ENCODE measurements at regions not wholly inside any gene's neighbourhood (a gene's known extent, or its start where the extent isn't known, plus 50 kb on each side); places are given as distances from the start of the nearest gene placed in this dataset.

DNA sequence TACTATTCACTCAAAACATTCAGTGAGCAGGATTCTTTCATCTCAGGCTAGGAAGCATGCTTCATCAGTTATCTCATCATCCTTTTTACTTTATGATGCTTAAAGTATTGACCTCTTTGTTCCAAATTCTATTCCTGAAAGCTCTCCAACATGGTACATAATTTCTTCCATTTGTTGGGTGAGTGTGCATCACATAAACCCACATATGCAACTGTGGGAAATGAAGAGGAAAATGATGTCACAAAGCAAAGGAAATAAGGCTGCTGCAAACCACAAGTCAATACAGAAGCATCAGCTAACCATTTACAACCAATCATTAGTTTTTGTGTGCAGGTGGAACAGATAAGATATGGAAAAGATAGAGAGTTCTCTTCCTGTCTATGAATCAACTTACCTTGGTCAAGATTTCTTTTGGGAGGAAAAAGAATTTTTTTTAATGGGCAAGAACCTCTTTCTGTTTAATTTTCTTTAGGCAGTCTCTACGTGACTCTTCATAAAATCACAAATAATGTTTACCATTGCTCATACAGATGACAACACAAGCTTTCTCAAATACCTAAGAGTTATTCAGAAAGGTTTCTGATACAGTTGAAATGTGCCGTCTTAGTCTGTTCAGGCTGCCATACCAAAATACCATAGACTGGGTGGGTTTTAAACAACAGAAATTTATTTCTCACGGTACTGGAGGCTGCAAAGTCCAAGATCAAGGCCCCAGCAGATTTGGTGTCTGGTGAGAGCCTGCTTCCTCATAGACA lies 259.9 kb downstream of the ADGRG6 start:
- no peak for DNase-seq (ENCODE audit: low read depth)

DNA sequence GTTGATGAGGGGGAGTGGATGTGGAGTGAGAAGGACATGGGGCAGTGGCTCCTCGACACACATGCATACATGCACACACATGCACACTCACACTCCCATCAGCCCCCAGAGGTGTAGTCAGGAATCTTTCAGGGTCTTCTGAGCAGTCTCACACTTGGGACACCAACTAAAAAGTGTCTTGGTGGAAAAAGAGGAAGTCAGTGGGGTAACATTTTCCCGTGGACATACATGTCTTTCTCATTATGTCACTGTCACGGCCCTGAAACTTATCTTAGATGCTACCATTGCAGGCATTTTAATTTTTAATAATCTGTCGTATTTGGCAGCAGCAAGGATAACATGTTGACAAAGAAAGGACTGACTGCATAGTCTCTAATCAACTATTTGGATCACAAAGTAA lies 261.1 kb downstream of the ADGRG6 start:
- DNase-seq (ENCODE audit: low read depth): no peak

DNA sequence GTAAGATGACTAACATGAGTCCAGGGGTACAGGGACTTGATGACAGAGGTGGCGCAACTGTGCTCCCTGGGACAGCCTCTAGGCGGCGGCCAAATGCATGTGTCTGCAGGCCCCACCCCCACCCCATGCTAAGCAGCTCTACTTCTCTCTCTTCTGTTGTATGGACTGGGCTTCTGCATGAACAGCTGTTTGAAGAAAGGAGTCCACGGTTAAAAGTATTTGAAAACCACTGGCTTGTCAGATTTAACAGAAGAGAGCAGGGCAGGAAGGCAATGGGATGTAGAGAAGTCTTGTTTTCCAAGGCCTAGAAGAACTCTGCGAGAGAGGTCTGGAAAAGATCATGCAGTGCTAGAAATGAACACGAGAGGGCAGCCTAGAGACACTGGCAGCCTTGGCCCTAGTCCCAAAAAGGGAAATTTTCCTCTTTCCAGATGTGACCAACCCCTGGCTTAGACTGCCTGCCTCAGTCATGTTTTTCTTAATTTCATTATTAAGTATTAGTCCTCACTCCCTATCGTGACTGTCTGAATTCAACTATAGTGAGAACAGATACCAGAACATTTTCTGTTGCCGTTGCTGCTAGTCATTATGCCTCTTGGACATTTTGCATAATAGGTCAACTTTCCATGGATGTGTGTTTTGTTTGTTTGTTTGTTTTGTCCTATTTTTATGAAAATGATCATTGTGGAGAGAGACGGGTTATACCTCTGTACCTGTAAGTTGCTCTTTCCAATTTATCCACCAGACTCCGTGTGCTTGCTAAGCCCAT lies 265.0 kb downstream of the ADGRG6 start:
- DNase-seq (ENCODE audit: low read depth): peak; percentile 28

GRCh38 chr6:142567461-142567860 lies 265.7 kb downstream of the ADGRG6 start:
- DNase-seq (ENCODE audit: low read depth): no peak

DNA sequence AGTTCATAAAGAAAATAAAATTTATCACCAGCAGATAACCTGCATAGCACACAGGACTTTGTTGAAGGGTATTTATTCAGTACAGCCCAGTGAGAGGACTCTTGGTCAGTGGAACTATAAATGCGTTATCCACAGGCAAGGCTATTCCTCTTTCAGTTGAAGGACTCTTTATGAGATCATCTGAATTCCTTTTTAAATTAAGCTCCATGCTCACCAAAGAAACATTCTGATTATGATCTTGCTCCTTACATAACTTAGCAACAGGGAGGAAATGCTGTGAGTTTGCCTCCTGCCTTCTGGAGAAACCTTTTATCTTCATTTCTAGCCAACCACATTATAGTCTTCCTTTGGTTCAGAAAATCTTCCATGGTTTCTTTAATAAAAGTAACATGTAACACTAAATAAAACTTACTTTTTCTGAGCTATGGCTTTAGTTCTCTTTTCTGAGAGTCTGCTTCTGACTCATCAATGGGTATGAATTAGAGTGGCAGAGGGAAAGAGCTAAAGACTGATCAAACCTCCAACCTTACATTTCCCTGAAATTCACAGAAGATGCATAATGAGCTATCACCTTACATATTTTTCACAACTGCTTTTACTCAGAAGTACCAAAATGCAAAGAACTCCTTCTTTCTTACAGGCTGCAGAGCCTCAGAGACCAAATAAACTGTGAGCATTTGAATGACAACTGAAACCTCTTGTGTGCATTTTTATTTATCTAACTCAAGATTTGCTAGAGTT lies 267.2 kb downstream of the ADGRG6 start:
- peak; percentile 46 for DNase-seq (ENCODE audit: low read depth)

DNA sequence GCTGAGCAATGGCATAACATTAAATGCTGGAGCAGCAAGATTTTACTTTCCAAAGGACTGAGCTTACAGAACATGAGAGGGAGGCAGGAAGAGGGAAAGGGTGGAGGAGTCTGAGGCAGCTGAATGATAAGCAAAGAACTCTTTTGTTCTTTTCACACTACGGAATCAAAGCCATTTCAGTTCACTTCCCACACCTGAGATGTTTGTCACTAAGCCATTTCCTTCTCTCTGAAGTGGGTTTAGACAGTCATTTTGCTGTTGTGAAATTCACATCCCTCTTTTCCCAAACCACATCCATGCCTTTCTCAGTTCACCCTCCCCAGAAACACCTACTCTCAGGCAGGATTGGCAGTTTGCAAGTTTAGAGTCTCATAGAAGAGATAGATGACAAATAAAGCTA lies 267.9 kb downstream of the ADGRG6 start:
- DNase-seq (ENCODE audit: low read depth): no peak

- peak; percentile 25 for DNase-seq (ENCODE audit: low read depth)
Observed at GRCh38 chr6:142570221-142570671, 268.4 kb downstream of the ADGRG6 start.

GRCh38 chr6:142592876-142593275 lies 291.1 kb downstream of the ADGRG6 start:
- DNase-seq (ENCODE audit: low read depth): no peak

DNA sequence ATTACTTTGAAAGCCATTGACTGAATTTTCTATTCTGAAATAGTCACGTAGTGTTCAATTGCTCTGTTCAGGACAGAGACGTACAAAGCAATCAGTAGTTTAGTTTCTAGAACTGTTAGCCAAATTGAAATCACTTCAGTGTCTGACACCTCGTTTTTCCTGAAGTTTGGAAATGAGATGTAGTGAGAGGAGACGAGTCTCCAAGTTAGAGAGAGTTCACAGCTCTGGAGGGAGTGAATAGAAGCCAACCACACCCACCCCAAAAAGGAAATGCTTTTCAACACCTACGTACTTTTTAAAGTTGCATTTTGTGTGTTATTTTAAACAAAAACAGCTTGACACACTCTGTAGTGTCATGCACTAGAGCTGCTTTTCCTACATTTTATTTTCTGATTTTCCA lies 296.0 kb downstream of the ADGRG6 start:
- DNase-seq (ENCODE audit: low read depth): no peak

DNA sequence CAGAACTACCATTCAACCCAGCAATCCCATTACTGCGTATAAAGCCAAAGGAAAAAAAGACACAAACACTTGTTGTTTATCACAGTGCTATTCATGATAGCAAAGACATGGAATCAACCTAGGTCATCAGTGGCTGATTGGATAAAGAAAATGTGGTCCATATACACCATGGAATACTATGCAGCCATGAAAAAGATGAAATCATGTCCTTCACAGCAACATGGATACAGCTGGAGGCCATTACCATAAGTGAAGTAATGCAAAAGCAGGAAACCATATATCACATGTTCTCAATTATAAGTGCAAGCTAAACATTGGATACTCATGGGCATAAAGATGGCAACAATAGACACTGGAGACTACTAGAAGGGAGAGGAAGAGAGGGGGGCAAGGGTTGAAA lies 299.6 kb downstream of the ADGRG6 start:
- DNase-seq (ENCODE audit: low read depth): no peak

DNA sequence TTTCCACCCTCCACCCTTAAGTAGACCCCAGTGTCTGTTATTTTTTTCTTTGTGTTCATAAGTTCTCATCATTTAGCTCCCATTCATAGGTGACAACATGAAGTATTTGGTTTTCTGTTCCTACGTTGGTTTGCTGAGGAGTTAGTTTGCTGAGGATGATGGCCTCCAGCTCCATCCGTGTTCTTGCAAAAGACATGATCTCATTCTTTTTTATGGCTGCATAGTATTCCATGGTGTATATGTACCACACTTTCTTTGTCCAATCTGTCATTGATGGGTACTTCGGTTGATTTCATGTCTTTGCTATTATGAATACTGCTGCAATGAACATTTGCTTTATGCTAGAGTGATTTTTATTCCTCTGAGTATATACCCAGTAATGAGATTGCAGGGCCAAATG lies 301.2 kb downstream of the ADGRG6 start:
- DNase-seq (ENCODE audit: low read depth): no peak

- peak; percentile 50 for DNase-seq (ENCODE audit: low read depth)
Observed at GRCh38 chr6:142605922-142606485, 304.2 kb downstream of the ADGRG6 start.

DNA sequence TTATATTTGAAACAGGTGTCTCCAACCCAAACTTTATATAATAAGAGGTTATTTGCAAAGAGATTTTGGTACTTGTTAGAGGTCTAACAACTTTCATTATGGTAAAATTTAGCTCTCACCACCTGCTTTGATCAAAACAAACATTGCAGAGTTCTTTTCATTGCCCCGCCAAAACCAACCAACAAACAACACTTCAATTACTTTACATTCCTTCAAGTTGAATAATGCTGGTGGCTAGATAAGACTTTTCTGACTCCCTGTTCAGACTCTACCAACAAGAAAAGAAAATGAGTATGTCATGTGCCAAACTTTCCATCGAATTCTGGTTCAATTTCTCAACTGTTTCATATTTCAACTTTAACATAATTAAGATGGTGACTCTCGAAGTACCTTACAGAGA lies 311.1 kb downstream of the ADGRG6 start:
- no peak for DNase-seq (ENCODE audit: low read depth)

GRCh38 chr6:142613981-142614380 lies 312.2 kb downstream of the ADGRG6 start:
- no peak for DNase-seq (ENCODE audit: low read depth)

- no peak for DNase-seq (ENCODE audit: low read depth)
Observed at GRCh38 chr6:142617158-142617557, 315.4 kb downstream of the ADGRG6 start.

DNA sequence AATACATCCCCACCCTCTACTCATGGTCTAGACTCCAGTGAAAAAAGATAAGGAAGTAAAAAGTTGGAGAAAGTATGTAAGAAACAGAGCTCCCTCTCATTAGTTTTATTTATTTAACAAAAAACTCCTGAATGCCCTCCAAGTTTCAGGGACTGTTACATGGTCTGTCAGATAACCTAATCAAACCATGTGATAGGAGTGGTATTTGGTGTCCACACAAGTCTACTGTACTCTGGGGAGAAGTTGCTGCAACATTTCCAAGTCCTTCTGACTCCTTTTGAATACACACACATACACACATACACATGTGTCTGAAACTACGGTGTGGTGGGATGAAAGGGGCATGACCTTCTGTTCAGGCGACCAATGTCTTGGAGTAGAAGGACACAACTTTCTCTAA lies 320.0 kb downstream of the ADGRG6 start:
- no peak for DNase-seq (ENCODE audit: low read depth)

GRCh38 chr6:142624978-142625715 lies 319.8 kb downstream of the HIVEP2 start:
- DNase-seq (ENCODE audit: low read depth): no peak

- no peak for DNase-seq (ENCODE audit: low read depth)
Observed at GRCh38 chr6:142627474-142627873, 317.5 kb downstream of the HIVEP2 start.

DNA sequence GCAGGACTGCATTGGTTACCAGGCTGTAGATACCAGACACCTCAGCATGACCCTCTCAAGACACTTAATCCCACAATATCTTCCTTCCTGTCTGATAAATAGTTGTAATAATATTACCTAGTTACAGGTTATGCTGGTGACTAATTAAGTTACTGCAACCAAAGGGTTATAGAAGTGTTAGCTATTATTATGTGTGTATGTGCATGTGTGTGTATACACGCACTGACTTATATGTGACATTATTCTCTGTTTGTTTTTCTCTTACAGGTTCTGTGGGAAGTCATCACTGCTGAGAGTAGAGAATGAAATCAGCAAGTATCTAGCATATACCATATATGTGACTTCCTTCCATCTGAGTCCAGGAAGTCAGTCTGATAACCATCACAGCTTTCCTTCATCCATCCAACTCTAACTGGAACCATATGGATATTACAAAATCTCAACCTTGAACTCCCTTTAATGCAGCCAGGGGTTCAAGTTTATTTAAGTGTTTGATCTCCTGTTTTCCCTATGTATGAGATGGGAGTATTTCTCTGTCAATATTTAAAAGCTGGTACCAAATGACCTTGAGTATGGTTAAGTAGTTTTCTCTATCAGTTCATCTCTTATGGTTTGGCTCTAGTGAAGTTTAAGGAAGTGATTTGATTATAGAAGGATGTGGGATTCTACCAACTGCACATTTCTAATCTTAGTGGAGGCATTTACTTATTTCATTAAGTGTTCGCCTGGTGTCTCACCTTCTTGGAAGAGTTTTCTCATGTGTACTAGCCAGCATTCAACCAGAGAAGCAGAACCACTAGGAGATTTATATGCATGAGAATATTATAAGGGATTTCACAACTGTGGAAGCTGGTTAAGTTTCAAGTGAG lies 313.2 kb downstream of the HIVEP2 start:
- no peak for DNase-seq (ENCODE audit: low read depth)

DNA sequence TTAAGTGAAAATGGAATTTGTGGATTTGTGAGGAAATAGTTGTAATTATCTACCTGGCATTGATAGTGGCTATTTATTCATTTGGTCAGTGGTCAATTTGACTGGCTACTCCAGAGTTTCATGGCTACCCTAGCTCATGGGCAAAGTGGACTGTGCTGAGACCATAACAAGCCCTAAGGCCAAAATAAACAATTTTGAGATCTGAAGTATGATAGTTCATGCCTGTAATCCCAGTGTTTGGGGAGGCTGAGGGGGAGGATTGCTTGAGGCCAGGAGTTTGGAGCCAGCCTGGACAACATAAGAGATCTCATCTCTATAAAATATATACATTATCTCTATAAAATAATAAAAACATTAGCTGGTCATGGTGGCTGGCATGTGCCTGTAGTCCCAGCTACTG lies 311.7 kb downstream of the HIVEP2 start:
- DNase-seq (ENCODE audit: low read depth): no peak

DNA sequence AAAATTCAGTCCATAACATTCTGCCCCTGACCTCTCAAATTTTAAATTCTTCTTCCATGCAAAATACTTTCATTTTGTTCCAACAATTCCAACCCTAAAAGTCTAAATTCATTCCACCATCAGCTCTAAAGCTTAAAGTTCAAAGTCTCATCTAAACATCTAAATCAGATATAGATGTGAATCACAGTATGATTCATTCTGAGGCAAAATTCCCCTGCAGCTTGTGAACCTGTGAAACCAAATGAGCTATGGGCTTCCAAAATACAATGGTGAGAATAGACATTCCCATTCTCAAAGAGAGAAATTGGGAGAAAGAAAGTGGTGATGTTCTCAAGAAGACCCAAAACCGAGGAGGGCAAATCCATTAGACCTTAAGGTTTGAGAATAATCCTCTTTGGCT lies 309.8 kb downstream of the HIVEP2 start:
- peak; percentile 18 for DNase-seq (ENCODE audit: low read depth)

All from stromal cell of bone marrow (primary cell).